GM12878 (cell line): ENCODE measurements at regions not wholly inside any gene's neighbourhood (a gene's known extent, or its start where the extent isn't known, plus 50 kb on each side); places are given as distances from the start of the nearest gene placed in this dataset.

ENCODE experiments used
- ATAC-seq: fragments of 200-7000 bp; cut with Tn5 transposase; 3 replicates; pipeline ENCODE4 v1.9.1; 2020; ENCODE audit warnings: mild to moderate bottlenecking, moderate library complexity
- BruUV-seq: library from RNA; stranded (reverse); fragments of 400-500 nt; replicated peaks from 2 replicates; lab custom pipeline; 2021; lab: Mats Ljungman, UMichigan
- CTCF ChIA-PET: fragments of 300-600 bp; sonication (Branson Sonifier 250); formaldehyde crosslinking; extraction: SDS; loops from one replicate; lab custom pipeline; 2021; ENCODE audit warnings: inconsistent platforms; lab: Yijun Ruan, JAX
- POLR2A ChIA-PET: fragments of 350-600 bp; formaldehyde crosslinking; extraction: SDS; loops from one replicate; lab custom pipeline; 2021; ENCODE audit warnings: inconsistent platforms; lab: Charles Lee
- RAD21 ChIA-PET: fragments of 300-600 bp; sonication (Branson Sonifier 250); formaldehyde crosslinking; loops from one replicate; lab custom pipeline; 2023; ENCODE audit warnings: antibody characterized with exemption; ENCODE audit not compliant: unreplicated experiment; lab: Charles Lee
- SMC1A ChIA-PET: fragments of 300-600 bp; sonication (Branson Sonifier 250); formaldehyde crosslinking; loops from one replicate; lab custom pipeline; 2023; ENCODE audit not compliant: unreplicated experiment, uncharacterized antibody; lab: Charles Lee
- DNase-seq: peaks from one replicate; pipeline ENCODE4 v3.0.0-alpha.2; 2011; ENCODE audit warnings: low read depth, low spot score
- FAIRE-seq: peaks from 3 replicates; lab custom pipeline; 2011; peaks lifted over from hg19 to GRCh38; lab: Jason Lieb, UNC
- H2AFZ ChIP-seq: 2 replicates; pipeline ENCODE4 v1.6.0; 2011; ENCODE audit warnings: low read depth, low read length, control low read depth; ENCODE audit not compliant: control insufficient read depth
- H3K27ac ChIP-seq: 2 replicates; pipeline ENCODE4 v1.5.1; 2011; ENCODE audit warnings: control low read depth; ENCODE audit not compliant: control insufficient read depth, insufficient read depth
- H3K27me3 ChIP-seq, 2 experiments: replicated peaks in 1 of 2; 2 replicates each; pipeline versions ENCODE4 v1.6.0 to v1.6.1; 2011; ENCODE audit warnings: low read length in 1 of 2; ENCODE audit not compliant: control insufficient read depth in 2 of 2, insufficient read depth in 2 of 2
- H3K36me3 ChIP-seq, 2 experiments: 2 replicates each; pipeline ENCODE4 v1.5.1; 2011; ENCODE audit warnings: low read length in 1 of 2; ENCODE audit not compliant: control insufficient read depth in 2 of 2, insufficient read depth in 2 of 2
- H3K4me1 ChIP-seq: 2 replicates; pipeline ENCODE4 v1.6.1; 2011; ENCODE audit warnings: mild to moderate bottlenecking, low read length, moderate library complexity, mixed read lengths; ENCODE audit not compliant: control insufficient read depth, insufficient read depth
- H3K4me2 ChIP-seq: 2 replicates; pipeline ENCODE4 v1.6.0; 2011; ENCODE audit warnings: control low read depth; ENCODE audit not compliant: control insufficient read depth, insufficient read depth
- H3K4me3 ChIP-seq: fragments of 200-600 bp; sonication (generic); 2 replicates; pipeline ENCODE4 v1.5.1; 2016
- H3K79me2 ChIP-seq: 2 replicates; pipeline ENCODE4 v1.6.0; 2011; ENCODE audit warnings: low read length; ENCODE audit not compliant: control insufficient read depth, insufficient read depth
- H3K9ac ChIP-seq: 2 replicates; pipeline ENCODE4 v1.8.0; 2011; ENCODE audit warnings: low read length, control low read depth, mixed read lengths; ENCODE audit not compliant: control insufficient read depth, insufficient read depth
- H3K9me3 ChIP-seq: replicated peaks from 3 replicates; pipeline ENCODE4 v1.5.1; 2011; ENCODE audit warnings: mild to moderate bottlenecking, low read length; ENCODE audit not compliant: control insufficient read depth, insufficient read depth
- H4K20me1 ChIP-seq: 2 replicates; pipeline ENCODE4 v1.6.0; 2011; ENCODE audit not compliant: control insufficient read depth, insufficient read depth
- BACH1 ChIP-seq: fragments of 450-650 bp; IDR thresholded peaks from 2 replicates; pipeline ENCODE4 v1.6.1; 2017; ENCODE audit warnings: mild to moderate bottlenecking, borderline replicate concordance
- FOS ChIP-seq: IDR thresholded peaks from 3 replicates; pipeline ENCODE4 v1.6.1; 2011; ENCODE audit warnings: borderline replicate concordance; ENCODE audit not compliant: insufficient read length; ENCODE audit errors: extremely low read depth
- HCFC1 ChIP-seq: fragments of 150-350 bp; IDR thresholded peaks from 2 replicates; pipeline ENCODE4 v1.6.1; 2014; ENCODE audit warnings: low read length
- KLF5 ChIP-seq: fragments of 450-650 bp; IDR thresholded peaks from 2 replicates; pipeline ENCODE4 v1.6.1; 2014; ENCODE audit warnings: mild to moderate bottlenecking; ENCODE audit not compliant: partially characterized antibody
- NRF1 ChIP-seq: conservative IDR thresholded peaks from 2 replicates; pipeline ENCODE4 v1.6.1; 2011; ENCODE audit warnings: mild to moderate bottlenecking, low read depth, low read length, improper control_type of control experiment
- TCF3 ChIP-seq: IDR thresholded peaks from 2 replicates; pipeline ENCODE4 v1.6.1; 2012; ENCODE audit warnings: low read depth, mild to moderate bottlenecking, low read length, borderline replicate concordance; ENCODE audit not compliant: insufficient read depth
- WGBS: methylation state at CpG from one replicate; pipeline ENCODE4 v1.1.6; 2016; ENCODE audit warnings: low lambda C conversion rate; ENCODE audit not compliant: insufficient replicate concordance, insufficient coverage; ENCODE audit errors: missing lambda C conversion rate; 5-methylcytosine and 5-hydroxymethylcytosine counted together
- in situ Hi-C: fragments of 300-500 bp; cut with MboI; formaldehyde crosslinking; loops from 9 replicates; pipeline ENCODE4 v1.14.3; 2018; ENCODE audit warnings: mixed read lengths
- intact Hi-C: fragments of 100-400 bp; cut with micrococcal nuclease; formaldehyde crosslinking; loops from one replicate; pipeline ENCODE4 v1.14.2; 2022; ENCODE audit not compliant: unreplicated experiment
- TF ChIP-seq, protein P1 (sequence below): fragments of 450-650 bp; IDR thresholded peaks from 2 replicates; pipeline ENCODE4 v1.6.1; 2014; ENCODE audit warnings: mild to moderate bottlenecking
- TF ChIP-seq, protein P2 (sequence below), 3 experiments: IDR thresholded peaks in 2 of 3; conservative IDR thresholded peaks in 1 of 3; 2 replicates each; pipeline ENCODE4 v1.5.1; 2011; ENCODE audit warnings: low read depth in 3 of 3, low read length in 3 of 3, mild to moderate bottlenecking in 3 of 3, control low read depth in 2 of 3, moderate library complexity in 2 of 3, inconsistent platforms in 1 of 3, mixed read lengths in 1 of 3; ENCODE audit not compliant: control insufficient read depth in 2 of 3, insufficient read depth in 1 of 3; ENCODE audit errors: extremely low read depth in 1 of 3

DNA sequence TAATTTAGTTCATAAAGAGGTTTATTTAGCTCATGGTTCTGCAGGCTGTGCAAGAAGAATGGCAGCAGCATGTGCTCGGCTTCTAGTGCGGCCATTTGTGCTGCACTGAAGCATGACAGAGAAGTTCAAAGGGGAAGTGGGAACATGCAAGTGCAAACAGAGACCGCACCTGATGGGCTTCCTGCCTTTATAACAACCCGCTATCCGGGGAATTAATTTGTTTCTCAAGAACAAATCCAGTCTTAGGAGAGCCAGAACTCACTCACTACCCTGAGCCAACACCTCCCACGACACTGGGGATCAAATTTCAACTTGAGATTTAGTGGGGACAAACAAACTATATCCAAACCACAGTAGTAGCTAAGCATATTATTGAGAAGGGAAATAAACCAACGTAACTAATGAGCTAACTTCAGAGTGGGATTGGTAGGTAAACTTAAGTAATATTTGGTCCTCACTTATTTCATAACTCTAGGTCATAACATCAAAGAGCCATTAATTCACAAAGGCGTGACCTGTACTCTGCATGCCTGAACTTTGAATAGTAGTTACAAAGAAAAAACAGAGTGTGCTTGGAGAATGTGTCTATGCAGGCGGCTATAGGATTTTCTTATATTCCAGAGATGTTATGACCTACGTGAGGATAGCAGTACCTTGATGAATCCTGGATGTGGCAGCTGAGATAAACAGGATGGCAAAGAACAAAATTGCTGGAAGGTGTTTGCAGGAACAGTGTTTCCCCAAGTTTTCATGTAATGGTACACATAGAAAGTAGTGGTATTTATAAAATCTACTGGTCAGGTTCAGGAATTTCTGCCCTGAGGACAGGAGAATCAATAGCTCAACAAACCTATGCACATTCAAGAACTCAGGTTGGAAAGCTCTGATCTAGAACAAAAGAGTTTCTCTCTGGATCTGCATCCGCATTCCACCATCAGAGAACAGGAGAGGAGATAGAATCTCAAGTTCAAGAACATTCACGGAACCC, 845.9 kb upstream of the ID2 start (continued):
- no peak for TF ChIP-seq NRF1
- TF ChIP-seq HCFC1, result no peak
- TF ChIP-seq, protein P1, sequence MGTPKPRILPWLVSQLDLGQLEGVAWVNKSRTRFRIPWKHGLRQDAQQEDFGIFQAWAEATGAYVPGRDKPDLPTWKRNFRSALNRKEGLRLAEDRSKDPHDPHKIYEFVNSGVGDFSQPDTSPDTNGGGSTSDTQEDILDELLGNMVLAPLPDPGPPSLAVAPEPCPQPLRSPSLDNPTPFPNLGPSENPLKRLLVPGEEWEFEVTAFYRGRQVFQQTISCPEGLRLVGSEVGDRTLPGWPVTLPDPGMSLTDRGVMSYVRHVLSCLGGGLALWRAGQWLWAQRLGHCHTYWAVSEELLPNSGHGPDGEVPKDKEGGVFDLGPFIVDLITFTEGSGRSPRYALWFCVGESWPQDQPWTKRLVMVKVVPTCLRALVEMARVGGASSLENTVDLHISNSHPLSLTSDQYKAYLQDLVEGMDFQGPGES, result no peak
- TF ChIP-seq BACH1, result no peak; the same call in 1 of the 2 replicates
- TF ChIP-seq KLF5, result no peak

DNA sequence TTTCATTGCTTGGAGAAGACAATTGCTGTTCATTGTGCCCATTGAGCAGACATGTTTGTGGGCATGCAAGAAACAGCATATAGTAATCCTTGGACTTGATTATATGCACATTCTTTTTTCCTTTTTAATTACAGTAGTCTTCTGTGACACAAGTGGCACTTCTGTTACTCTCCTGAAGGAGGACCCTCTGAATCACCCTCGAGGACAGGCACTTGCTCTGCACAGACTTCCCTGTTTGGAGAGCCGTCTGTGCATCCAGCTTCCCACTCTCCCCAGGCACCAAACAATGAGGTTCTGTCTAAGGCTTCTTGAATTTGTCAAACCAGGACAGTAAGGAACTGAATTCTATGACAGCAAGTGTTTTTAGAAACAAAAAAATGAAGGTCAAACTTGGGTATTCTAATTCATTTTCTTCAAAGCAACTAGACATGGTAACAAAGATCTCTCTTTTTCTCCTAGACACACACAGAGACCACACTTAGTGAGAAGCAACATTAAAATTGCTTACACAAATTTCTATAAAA, 844.6 kb upstream of the ID2 start:
- Histone ChIP-seq H3K4me2 (no peak overlapping the region), H2AFZ (no peak overlapping the region), H4K20me1 (no peaks in the 10 kb centered on the region), H3K4me3 (no peak overlapping the region), H3K9ac (no peak overlapping the region), H3K27ac (no peak overlapping the region), H3K79me2 (no peaks in the 10 kb centered on the region), H3K4me1 (peaks cover 14% of the 10 kb centered on the region), H3K36me3 (no peaks in the 10 kb centered on the region; a peak in 1 of 4 replicates), H3K27me3 (no peaks in the 10 kb centered on the region), H3K9me3 (peaks cover 25% of the 10 kb centered on the region)
- BruUV-seq, result no TSS peak
- in situ Hi-C loops (no loop called here), intact Hi-C loops (no loop called here)
- DNase-seq, result no peak
- ChIA-PET SMC1A (interaction anchor here (0.9 to 3.7 kb wide), 9 partner anchors 9 to 917 kb away, joined by 3 to 25 read pairs (median 3); no protein-coding TSS in a partner anchor), CTCF (interaction anchor here (1.2 kb wide), 1 partner anchor 11 kb away, joined by 7 read pairs; no protein-coding TSS in a partner anchor), RAD21 (no interaction called here), POLR2A (interaction anchor here (0.7 kb wide), 1 partner anchor 10 kb away, joined by 4 read pairs; no protein-coding TSS in a partner anchor)
- FAIRE-seq, result no peak
- TF ChIP-seq, protein P2, sequence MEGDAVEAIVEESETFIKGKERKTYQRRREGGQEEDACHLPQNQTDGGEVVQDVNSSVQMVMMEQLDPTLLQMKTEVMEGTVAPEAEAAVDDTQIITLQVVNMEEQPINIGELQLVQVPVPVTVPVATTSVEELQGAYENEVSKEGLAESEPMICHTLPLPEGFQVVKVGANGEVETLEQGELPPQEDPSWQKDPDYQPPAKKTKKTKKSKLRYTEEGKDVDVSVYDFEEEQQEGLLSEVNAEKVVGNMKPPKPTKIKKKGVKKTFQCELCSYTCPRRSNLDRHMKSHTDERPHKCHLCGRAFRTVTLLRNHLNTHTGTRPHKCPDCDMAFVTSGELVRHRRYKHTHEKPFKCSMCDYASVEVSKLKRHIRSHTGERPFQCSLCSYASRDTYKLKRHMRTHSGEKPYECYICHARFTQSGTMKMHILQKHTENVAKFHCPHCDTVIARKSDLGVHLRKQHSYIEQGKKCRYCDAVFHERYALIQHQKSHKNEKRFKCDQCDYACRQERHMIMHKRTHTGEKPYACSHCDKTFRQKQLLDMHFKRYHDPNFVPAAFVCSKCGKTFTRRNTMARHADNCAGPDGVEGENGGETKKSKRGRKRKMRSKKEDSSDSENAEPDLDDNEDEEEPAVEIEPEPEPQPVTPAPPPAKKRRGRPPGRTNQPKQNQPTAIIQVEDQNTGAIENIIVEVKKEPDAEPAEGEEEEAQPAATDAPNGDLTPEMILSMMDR (IDR thresholded peaks at IDR 0.05 in 2 of 3, conservative IDR thresholded peaks at IDR 0.05 in 1 of 3; ENCODE audit: control insufficient read depth in 2 of 3, extremely low read depth in 1 of 3, insufficient read depth in 1 of 3, low read depth in 3 of 3, low read length in 3 of 3), result no peak
- TF ChIP-seq TCF3, result no peak
- no peak for TF ChIP-seq FOS
- 23% methylated on average over 2 of the region's 2 CpGs for WGBS
- no peak for ATAC-seq
